ENCODE measurements at regions not wholly inside any gene's neighbourhood (a gene's known extent, or its start where the extent isn't known, plus 50 kb on each side); places are given as distances from the start of the nearest gene placed in this dataset.

- TF ChIP-seq ZNF740 (CRISPR knock-in tag; IDR thresholded peaks at IDR 0.05) (no peak), ZNF740 (tag; IDR thresholded peaks at IDR 0.05) (no peak), ZNF311 (CRISPR knock-in tag; IDR thresholded peaks at IDR 0.05) (no peak), XRCC4 (IDR thresholded peaks at IDR 0.05; ENCODE audit: extremely low read depth, insufficient read depth, insufficient read length) (no peak)
These were observed 224.6 kb upstream of the FOXN3 start (continued) for GRCh38 chr14:89641495-89642175.

GRCh38 chr14:89640141-89640540, 223.1 kb upstream of the FOXN3 start:
- BruUV-seq (replicated peaks) = no TSS peak
- Histone ChIP-seq H3K79me2 (ENCODE audit: control insufficient read depth, insufficient read depth, low read length) (no peaks in the 10 kb centered on the region), H3K9me3 (replicated peaks; ENCODE audit: control insufficient read depth, insufficient read depth, low read depth, low read length) (no peaks in the 10 kb centered on the region), H3K4me2 (ENCODE audit: insufficient read depth, low read length) (no peak overlapping the region), H3K27ac (ENCODE audit: extremely low read depth, low read depth, low read length) (no peak overlapping the region), H3K4me1 (replicated peaks in 1 of 2; ENCODE audit: control insufficient read depth in 2 of 2, insufficient read depth in 2 of 2, low read length in 2 of 2) (no peaks in the 10 kb centered on the region), H4K20me1 (replicated peaks; ENCODE audit: control insufficient read depth, insufficient read depth, low read length) (no peaks in the 10 kb centered on the region), H2AFZ (ENCODE audit: low read depth, low read length) (no peak overlapping the region), H3K9me1 (ENCODE audit: control insufficient read depth, insufficient read depth, low read length) (no peaks in the 10 kb centered on the region), H3K36me3 (ENCODE audit: control insufficient read depth, insufficient read depth, low read length) (no peaks in the 10 kb centered on the region), H3K4me3 (no peak overlapping the region), H3K27me3 (ENCODE audit: control insufficient read depth in 2 of 2, insufficient read depth in 2 of 2, low read length in 2 of 2) (no peaks in the 10 kb centered on the region), H3K9ac (ENCODE audit: insufficient read depth in 1 of 2, low read depth in 2 of 2, low read length in 2 of 2) (no peak overlapping the region)
- FAIRE-seq (no peak), DNase-seq (ENCODE audit: extremely low read depth in 1 of 4, low spot score in 3 of 4) (no peak), ATAC-seq (no peak)
- WGBS (ENCODE audit: insufficient coverage, low coverage, missing lambda C conversion rate) = 0% methylated on average over 2 of the region's 2 CpGs
- intact Hi-C loops (cut with micrococcal nuclease) = no loop called here
- in situ Hi-C loops (cut with MboI) = no loop called here
- CTCF ChIA-PET (ENCODE audit: low intra/inter-chr PET ratio) = no interaction called here
- POLR2A ChIA-PET = no interaction called here
- TF ChIP-seq AFF1 (IDR thresholded peaks at IDR 0.05; ENCODE audit: low read depth in 1 of 2, partially characterized antibody in 2 of 2) (no peak), ZFPM2 (CRISPR knock-in tag; IDR thresholded peaks at IDR 0.05) (no peak), ZFX (CRISPR knock-in tag; IDR thresholded peaks at IDR 0.05) (no peak), MXD1 (CRISPR knock-in tag; IDR thresholded peaks at IDR 0.05; ENCODE audit: borderline replicate concordance, poor library complexity, severe bottlenecking) (no peak), ZKSCAN1 (IDR thresholded peaks at IDR 0.05; ENCODE audit: low read depth, low read length) (no peak), TAF7 (tag; IDR thresholded peaks at IDR 0.05) (no peak), EGR1 (conservative IDR thresholded peaks at IDR 0.05) (no peak), HDAC6 (IDR thresholded peaks at IDR 0.05; ENCODE audit: low read depth, low read length) (no peak), TCF7L2 (IDR thresholded peaks at IDR 0.05; ENCODE audit: low read depth, low read length) (no peak)
